ENCODE measurements at regions not wholly inside any gene's neighbourhood (a gene's known extent, or its start where the extent isn't known, plus 50 kb on each side); places are given as distances from the start of the nearest gene placed in this dataset.

GRCh38 chr14:98198385-98198784 is 1073.6 kb downstream of the BCL11B start:
- DNase-seq (peak; percentile 81), ATAC-seq (peak; percentile 80)
- Mint-ChIP-seq H3K27ac (peak overlapping the region; percentile 76), H3K27me3 (ENCODE audit: low read depth) (no peaks in the 10 kb centered on the region), H3K4me3 (peak overlapping the region; percentile 45), H3K36me3 (ENCODE audit: low read depth) (peaks cover 8% of the 10 kb centered on the region), H3K4me1 (ENCODE audit: low read depth) (peaks cover 80% of the 10 kb centered on the region), H3K9me3 (ENCODE audit: insufficient read depth) (no peaks in the 10 kb centered on the region)
- ChIA-PET CTCF (interaction anchor here (1.8 to 20.0 kb wide), 2 partner anchors 11 to 59 kb away, joined by 9 to 309 read pairs; no protein-coding TSS in a partner anchor), POLR2A (interaction anchor here (1.9 kb wide), 1 partner anchor 59 kb away, joined by 6 read pairs; no protein-coding TSS in a partner anchor)

GRCh38 chr14:98200601-98201000 is 1071.4 kb downstream of the BCL11B start:
- POLR2A ChIA-PET = no interaction called here
- Mint-ChIP-seq H3K4me1 (ENCODE audit: low read depth) (peaks cover 84% of the 10 kb centered on the region), H3K27me3 (ENCODE audit: low read depth) (no peaks in the 10 kb centered on the region), H3K4me3 (no peak overlapping the region), H3K36me3 (ENCODE audit: low read depth) (peaks cover 6% of the 10 kb centered on the region), H3K9me3 (ENCODE audit: insufficient read depth) (no peaks in the 10 kb centered on the region), H3K27ac (no peak overlapping the region)
- CTCF ChIA-PET = interaction anchor here (0.8 to 20.0 kb wide), 3 partner anchors 9 to 61 kb away, joined by 4 to 309 read pairs (median 5); no protein-coding TSS in a partner anchor
- DNase-seq = no peak
- ATAC-seq = no peak

- Mint-ChIP-seq H3K4me1 (ENCODE audit: low read depth) (peaks cover 87% of the 10 kb centered on the region), H3K4me3 (no peak overlapping the region), H3K27ac (peak overlapping the region; percentile 2), H3K9me3 (ENCODE audit: insufficient read depth) (no peaks in the 10 kb centered on the region), H3K27me3 (ENCODE audit: low read depth) (no peaks in the 10 kb centered on the region), H3K36me3 (ENCODE audit: low read depth) (no peaks in the 10 kb centered on the region)
- DNase-seq = no peak
- no peak for ATAC-seq
- CTCF ChIA-PET = interaction anchor here (1.1 kb wide), 1 partner anchor 66 kb away, joined by 3 read pairs; no protein-coding TSS in a partner anchor
- POLR2A ChIA-PET = no interaction called here
Measured at GRCh38 chr14:98203421-98203820, 1068.6 kb downstream of the BCL11B start.

GRCh38 chr14:98204139-98204538 is 1067.9 kb downstream of the BCL11B start:
- Mint-ChIP-seq H3K4me3 (no peak overlapping the region), H3K27me3 (ENCODE audit: low read depth) (no peaks in the 10 kb centered on the region), H3K9me3 (ENCODE audit: insufficient read depth) (no peaks in the 10 kb centered on the region), H3K4me1 (ENCODE audit: low read depth) (peaks cover 87% of the 10 kb centered on the region), H3K36me3 (ENCODE audit: low read depth) (no peaks in the 10 kb centered on the region), H3K27ac (peak overlapping the region; percentile 32)
- ATAC-seq (no peak), DNase-seq (no peak)
- ChIA-PET POLR2A (no interaction called here), CTCF (interaction anchor here (0.7 to 1.2 kb wide), 2 partner anchors 16 to 64 kb away, joined by 3 read pairs; no protein-coding TSS in a partner anchor)

GRCh38 chr14:98207415-98207814 is 1064.6 kb downstream of the BCL11B start:
- no peaks in the 10 kb centered on the region for H3K27me3 Mint-ChIP-seq (ENCODE audit: low read depth)
- no peak for ATAC-seq
- ChIA-PET CTCF (interaction anchor here (1.8 to 2.2 kb wide), 3 partner anchors 13 to 68 kb away, joined by 5 to 6 read pairs (median 5); no protein-coding TSS in a partner anchor), POLR2A (no interaction called here)
- no peak overlapping the region for H3K4me3 Mint-ChIP-seq
- peaks cover 92% of the 10 kb centered on the region for H3K4me1 Mint-ChIP-seq (ENCODE audit: low read depth)
- DNase-seq = no peak
- H3K27ac Mint-ChIP-seq = peak overlapping the region; percentile 60
- no peaks in the 10 kb centered on the region for H3K9me3 Mint-ChIP-seq (ENCODE audit: insufficient read depth)
- H3K36me3 Mint-ChIP-seq (ENCODE audit: low read depth) = no peaks in the 10 kb centered on the region

- Mint-ChIP-seq H3K27ac (peak overlapping the region; percentile 60), H3K4me3 (no peak overlapping the region), H3K9me3 (ENCODE audit: insufficient read depth) (no peaks in the 10 kb centered on the region), H3K36me3 (ENCODE audit: low read depth) (no peaks in the 10 kb centered on the region), H3K27me3 (ENCODE audit: low read depth) (no peaks in the 10 kb centered on the region), H3K4me1 (ENCODE audit: low read depth) (peaks cover 86% of the 10 kb centered on the region)
- ATAC-seq (no peak), DNase-seq (no peak)
- ChIA-PET CTCF (interaction anchor here (1.0 to 2.5 kb wide), 4 partner anchors 10 to 26 kb away, joined by 4 to 9 read pairs (median 5); no protein-coding TSS in a partner anchor), POLR2A (no interaction called here)
Measured at GRCh38 chr14:98208211-98208611, 1063.8 kb downstream of the BCL11B start.

GRCh38 chr14:98208943-98209342 is 1063.1 kb downstream of the BCL11B start:
- POLR2A ChIA-PET = interaction anchor here (1.0 to 1.5 kb wide), 2 partner anchors 20 to 34 kb away, joined by 3 to 5 read pairs; no protein-coding TSS in a partner anchor
- no peaks in the 10 kb centered on the region for H3K36me3 Mint-ChIP-seq (ENCODE audit: low read depth)
- no peak overlapping the region for H3K4me3 Mint-ChIP-seq

GRCh38 chr14:98210045-98210672 is 1061.8 kb downstream of the BCL11B start:
- DNase-seq (peak; percentile 59), ATAC-seq (peak; percentile 65)
- POLR2A ChIA-PET = interaction anchor here (0.9 to 1.6 kb wide), 4 partner anchors 11 to 232 kb away, joined by 3 to 5 read pairs (median 4); no protein-coding TSS in a partner anchor
- peaks cover 68% of the 10 kb centered on the region for H3K4me1 Mint-ChIP-seq (ENCODE audit: low read depth)
- H3K9me3 Mint-ChIP-seq (ENCODE audit: insufficient read depth) = no peaks in the 10 kb centered on the region
- CTCF ChIA-PET = interaction anchor here (1.0 to 2.5 kb wide), 9 partner anchors 8 to 72 kb away, joined by 3 to 14 read pairs (median 5); no protein-coding TSS in a partner anchor
- no peaks in the 10 kb centered on the region for H3K36me3 Mint-ChIP-seq (ENCODE audit: low read depth)
- H3K27ac Mint-ChIP-seq = peak overlapping the region; percentile 87
- no peaks in the 10 kb centered on the region for H3K27me3 Mint-ChIP-seq (ENCODE audit: low read depth)
- H3K4me3 Mint-ChIP-seq = peak overlapping the region; percentile 53

More at GRCh38 chr14:98208943-98209342, 1063.1 kb downstream of the BCL11B start:
- H3K27me3 Mint-ChIP-seq (ENCODE audit: low read depth) = no peaks in the 10 kb centered on the region
- ATAC-seq (no peak), DNase-seq (no peak)
- no peaks in the 10 kb centered on the region for H3K9me3 Mint-ChIP-seq (ENCODE audit: insufficient read depth)
- H3K27ac Mint-ChIP-seq = peak overlapping the region; percentile 16
- H3K4me1 Mint-ChIP-seq (ENCODE audit: low read depth) = peaks cover 78% of the 10 kb centered on the region
- CTCF ChIA-PET = interaction anchor here (0.7 to 2.5 kb wide), 8 partner anchors 10 to 71 kb away, joined by 3 to 14 read pairs (median 4); no protein-coding TSS in a partner anchor

GRCh38 chr14:98217530-98217929 is 1054.5 kb downstream of the BCL11B start:
- Mint-ChIP-seq H3K9me3 (ENCODE audit: insufficient read depth) (no peaks in the 10 kb centered on the region), H3K27me3 (ENCODE audit: low read depth) (no peaks in the 10 kb centered on the region), H3K36me3 (ENCODE audit: low read depth) (peaks cover 5% of the 10 kb centered on the region), H3K4me3 (no peak overlapping the region), H3K27ac (no peak overlapping the region), H3K4me1 (ENCODE audit: low read depth) (peaks cover 5% of the 10 kb centered on the region)
- ATAC-seq = no peak
- ChIA-PET CTCF (no interaction called here), POLR2A (no interaction called here)
- DNase-seq = no peak

- Mint-ChIP-seq H3K36me3 (ENCODE audit: low read depth) (peaks cover 6% of the 10 kb centered on the region), H3K4me3 (no peak overlapping the region), H3K4me1 (ENCODE audit: low read depth) (peaks cover 11% of the 10 kb centered on the region), H3K27me3 (ENCODE audit: low read depth) (no peaks in the 10 kb centered on the region), H3K9me3 (ENCODE audit: insufficient read depth) (no peaks in the 10 kb centered on the region), H3K27ac (no peak overlapping the region)
- POLR2A ChIA-PET = no interaction called here
- CTCF ChIA-PET = no interaction called here
- ATAC-seq (no peak), DNase-seq (no peak)
Measured at GRCh38 chr14:98218218-98218617, 1053.8 kb downstream of the BCL11B start.

- no peak for DNase-seq
- POLR2A ChIA-PET = no interaction called here
- CTCF ChIA-PET = no interaction called here
- Mint-ChIP-seq H3K4me1 (ENCODE audit: low read depth) (peaks cover 22% of the 10 kb centered on the region), H3K27ac (no peak overlapping the region), H3K27me3 (ENCODE audit: low read depth) (no peaks in the 10 kb centered on the region), H3K36me3 (ENCODE audit: low read depth) (peaks cover 7% of the 10 kb centered on the region), H3K4me3 (no peak overlapping the region), H3K9me3 (ENCODE audit: insufficient read depth) (no peaks in the 10 kb centered on the region)
- ATAC-seq = no peak
Measured at GRCh38 chr14:98219638-98220037, 1052.4 kb downstream of the BCL11B start.

GRCh38 chr14:98223106-98223505 is 1048.9 kb downstream of the BCL11B start:
- H3K4me3 Mint-ChIP-seq = no peak overlapping the region
- ChIA-PET POLR2A (no interaction called here), CTCF (interaction anchor here (0.8 to 2.5 kb wide), 6 partner anchors 13 to 245 kb away, joined by 3 to 6 read pairs (median 4); no protein-coding TSS in a partner anchor)
- peaks cover 5% of the 10 kb centered on the region for H3K9me3 Mint-ChIP-seq (ENCODE audit: insufficient read depth)
- peak overlapping the region; percentile 88 for H3K27ac Mint-ChIP-seq
- DNase-seq = no peak
- H3K36me3 Mint-ChIP-seq (ENCODE audit: low read depth) = peaks cover 16% of the 10 kb centered on the region
- ATAC-seq = no peak
- H3K4me1 Mint-ChIP-seq (ENCODE audit: low read depth) = peaks cover 50% of the 10 kb centered on the region
- H3K27me3 Mint-ChIP-seq (ENCODE audit: low read depth) = no peaks in the 10 kb centered on the region

Data from activated CD8-positive, alpha-beta T cell treated with anti-CD3 and anti-CD28 coated beads, Interleukin-2, amount 10 ng/mL, durations not matched to agents 7 days and 5 days (primary cell).